Mesenchymal stem cell (in vitro differentiated cells and primary cell): ENCODE measurements at regions not wholly inside any gene's neighbourhood (a gene's known extent, or its start where the extent isn't known, plus 50 kb on each side); places are given as distances from the start of the nearest gene placed in this dataset.

Source experiments
- DNase-seq: peaks from one replicate; pipeline ENCODE4 v3.0.0-alpha.2; 2013
- H2AFZ ChIP-seq: one replicate; pipeline ENCODE4 v1.6.1; 2013; ENCODE audit warnings: low read depth, mild to moderate bottlenecking, control low read depth, inconsistent platforms, low read length, moderate library complexity
- H2AK5ac ChIP-seq: 2 replicates; pipeline ENCODE4 v1.6.1; 2013; ENCODE audit warnings: low read length, moderate library complexity, mild to moderate bottlenecking, inconsistent platforms; ENCODE audit not compliant: severe bottlenecking
- H2BK120ac ChIP-seq: one replicate; pipeline ENCODE4 v1.6.1; 2013; ENCODE audit warnings: low read depth, mild to moderate bottlenecking, inconsistent platforms, low read length, moderate library complexity
- H2BK12ac ChIP-seq, 2 experiments: one replicate each; pipeline ENCODE4 v1.6.1; 2013; ENCODE audit warnings: inconsistent platforms in 2 of 2, low read length in 2 of 2, mild to moderate bottlenecking in 2 of 2, moderate library complexity in 2 of 2, control low read depth in 1 of 2
- H2BK15ac ChIP-seq: one replicate; pipeline ENCODE4 v1.6.1; 2013; ENCODE audit warnings: mild to moderate bottlenecking, low read depth, inconsistent platforms; ENCODE audit not compliant: poor library complexity, severe bottlenecking
- H2BK5ac ChIP-seq: 2 replicates; pipeline ENCODE4 v1.6.1; 2013; ENCODE audit warnings: low read depth, mild to moderate bottlenecking, low read length, control low read depth, inconsistent platforms; ENCODE audit not compliant: poor library complexity, severe bottlenecking
- H3K14ac ChIP-seq, 2 experiments: one replicate each; pipeline ENCODE4 v1.6.1; 2013; ENCODE audit warnings: inconsistent platforms in 2 of 2, low read length in 2 of 2, control low read depth in 1 of 2, mild to moderate bottlenecking in 1 of 2, moderate library complexity in 1 of 2
- H3K18ac ChIP-seq, 2 experiments: one replicate each; pipeline ENCODE4 v1.6.1; 2013; ENCODE audit warnings: inconsistent platforms in 2 of 2, low read length in 2 of 2, control low read depth in 1 of 2, low read depth in 1 of 2, mild to moderate bottlenecking in 1 of 2
- H3K23ac ChIP-seq, 2 experiments: one replicate each; pipeline ENCODE4 v1.6.1; 2013; ENCODE audit warnings: inconsistent platforms in 2 of 2, low read length in 2 of 2, mild to moderate bottlenecking in 2 of 2, moderate library complexity in 2 of 2, control low read depth in 1 of 2
- H3K27ac ChIP-seq: 2 replicates; pipeline ENCODE4 v1.5.1; 2013; ENCODE audit warnings: mild to moderate bottlenecking, moderate library complexity, low read length, control low read depth, inconsistent platforms; ENCODE audit not compliant: poor library complexity, severe bottlenecking
- H3K27me3 ChIP-seq, 2 experiments: 2 replicates each; pipeline versions ENCODE4 v1.6.1 to v1.7.0; 2013; ENCODE audit warnings: low read length in 2 of 2, mild to moderate bottlenecking in 2 of 2, moderate library complexity in 2 of 2, control low read depth in 1 of 2, inconsistent platforms in 1 of 2; ENCODE audit not compliant: control insufficient read depth in 1 of 2, insufficient read depth in 1 of 2
- H3K36me3 ChIP-seq, 2 experiments: 2 replicates each; pipeline versions ENCODE4 v1.6.1 to v1.7.0; 2013; ENCODE audit warnings: low read length in 2 of 2, control low read depth in 1 of 2, inconsistent platforms in 1 of 2, low read depth in 1 of 2, mild to moderate bottlenecking in 1 of 2; ENCODE audit not compliant: insufficient read depth in 2 of 2, control insufficient read depth in 1 of 2
- H3K4ac ChIP-seq, 2 experiments: one replicate each; pipeline ENCODE4 v1.6.1; 2013; ENCODE audit warnings: inconsistent platforms in 2 of 2, low read length in 2 of 2, mild to moderate bottlenecking in 2 of 2, moderate library complexity in 2 of 2, control low read depth in 1 of 2, low read depth in 1 of 2
- H3K4me1 ChIP-seq: 2 replicates; pipeline ENCODE4 v1.6.1; 2013; ENCODE audit warnings: low read depth, low read length, control low read depth; ENCODE audit not compliant: control insufficient read depth, insufficient read depth
- H3K4me2 ChIP-seq: 2 replicates; pipeline ENCODE4 v1.6.1; 2013; ENCODE audit warnings: low read length, mild to moderate bottlenecking, inconsistent platforms; ENCODE audit not compliant: poor library complexity, severe bottlenecking
- H3K4me3 ChIP-seq, 2 experiments: 2 replicates each; pipeline versions ENCODE4 v1.5.1 to v1.7.0; 2013; ENCODE audit warnings: low read length in 2 of 2, mild to moderate bottlenecking in 2 of 2, control low read depth in 1 of 2, low read depth in 1 of 2; ENCODE audit not compliant: insufficient read depth in 1 of 2
- H3K79me1 ChIP-seq: replicated peaks from 2 replicates; pipeline ENCODE4 v1.6.1; 2013; ENCODE audit warnings: mild to moderate bottlenecking, control low read depth, low read length, inconsistent platforms; ENCODE audit not compliant: poor library complexity, severe bottlenecking
- H3K9ac ChIP-seq: 2 replicates; pipeline ENCODE4 v1.7.0; 2013; ENCODE audit warnings: mild to moderate bottlenecking, low read length, moderate library complexity
- H3K9me3 ChIP-seq: 2 replicates; pipeline ENCODE4 v1.7.0; 2013; ENCODE audit warnings: mild to moderate bottlenecking, low read length; ENCODE audit not compliant: control insufficient read depth
- H4K8ac ChIP-seq: one replicate; pipeline ENCODE4 v1.6.1; 2013; ENCODE audit warnings: inconsistent platforms, mild to moderate bottlenecking, low read length, moderate library complexity
- H4K91ac ChIP-seq: one replicate; pipeline ENCODE4 v1.6.1; 2013; ENCODE audit warnings: mild to moderate bottlenecking, low read length, inconsistent platforms
- WGBS: methylation state at CpG from one replicate; pipeline ENCODE4 v1.1.7; 2013; ENCODE audit warnings: mixed read lengths; 5-methylcytosine and 5-hydroxymethylcytosine counted together

- no peak overlapping the region for H2BK15ac ChIP-seq
- DNase-seq = no peak
- no peak overlapping the region for H2BK120ac ChIP-seq
- H3K9me3 ChIP-seq = no peaks in the 10 kb centered on the region
- peak overlapping the region in 1 of 2 experiments; percentile 11 for H3K14ac ChIP-seq
- H3K27me3 ChIP-seq = no peaks in the 10 kb centered on the region
- H2AK5ac ChIP-seq = no peak overlapping the region
- H3K23ac ChIP-seq = no peak overlapping the region
- H3K4me3 ChIP-seq = no peak overlapping the region
- WGBS = no CpG with 5 or more reads among the region's 2 CpGs
- H3K18ac ChIP-seq = peak overlapping the region in 1 of 2 experiments; percentile 16
- H2BK5ac ChIP-seq = no peak overlapping the region
- H4K91ac ChIP-seq = no peak overlapping the region
- peak overlapping the region; percentile 27 for H4K8ac ChIP-seq
- no peaks in the 10 kb centered on the region for H3K36me3 ChIP-seq
- H3K79me1 ChIP-seq = no peaks in the 10 kb centered on the region
- H3K4ac ChIP-seq = no peak overlapping the region
- H2AFZ ChIP-seq = no peak overlapping the region
- no peaks in the 10 kb centered on the region for H3K4me1 ChIP-seq
- no peak overlapping the region for H3K4me2 ChIP-seq
- peak overlapping the region; percentile 9 to 15 for H2BK12ac ChIP-seq
- no peak overlapping the region for H3K9ac ChIP-seq
- no peak overlapping the region for H3K27ac ChIP-seq
Measured at GRCh38 chr7:80348223-80348622, 163.6 kb downstream of the GNAT3 start.

DNA sequence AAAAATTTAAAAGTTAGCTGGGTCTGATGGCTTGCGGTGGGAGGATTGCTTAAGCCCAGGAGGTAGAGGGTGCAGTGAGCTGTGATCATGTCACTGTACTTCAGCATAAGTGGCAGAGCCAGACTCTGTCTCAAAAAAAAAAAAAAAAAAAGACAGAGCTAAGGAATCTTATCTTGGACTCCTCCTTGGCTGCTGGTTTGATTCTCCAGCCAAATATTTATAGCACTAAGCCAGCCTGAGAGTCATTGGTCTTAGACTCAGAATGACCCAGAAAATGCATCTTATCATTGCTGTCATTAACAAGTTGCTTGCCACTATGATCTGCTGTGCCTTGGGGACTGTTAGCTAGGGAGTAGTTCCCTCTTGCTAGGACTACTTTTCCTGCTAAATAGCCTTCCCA is 164.7 kb downstream of the GNAT3 start:
- WGBS = 100% methylated on average over 1 of the region's 1 CpG
- H3K4me3 ChIP-seq = no peak overlapping the region
- H2BK12ac ChIP-seq = peak overlapping the region in 1 of 2 experiments; percentile 87
- H3K36me3 ChIP-seq = no peaks in the 10 kb centered on the region
- H2AK5ac ChIP-seq = no peak overlapping the region
- no peak overlapping the region for H3K27ac ChIP-seq
- H3K4ac ChIP-seq = peak overlapping the region in 1 of 2 experiments; percentile 26
- H3K4me2 ChIP-seq = no peak overlapping the region
- H3K4me1 ChIP-seq = no peaks in the 10 kb centered on the region
- H4K91ac ChIP-seq = no peak overlapping the region
- peak; percentile 33 for DNase-seq
- no peak overlapping the region for H2AFZ ChIP-seq
- H2BK5ac ChIP-seq = no peak overlapping the region
- no peak overlapping the region for H3K18ac ChIP-seq
- H3K9me3 ChIP-seq = no peaks in the 10 kb centered on the region
- H3K79me1 ChIP-seq = no peaks in the 10 kb centered on the region
- no peak overlapping the region for H3K14ac ChIP-seq
- no peak overlapping the region for H3K23ac ChIP-seq
- H4K8ac ChIP-seq = peak overlapping the region; percentile 47
- H2BK120ac ChIP-seq = no peak overlapping the region
- no peak overlapping the region for H2BK15ac ChIP-seq
- no peak overlapping the region for H3K9ac ChIP-seq
- no peaks in the 10 kb centered on the region for H3K27me3 ChIP-seq

GRCh38 chr7:80346704-80347103 is 165.2 kb downstream of the GNAT3 start:
- 82% methylated on average over 3 of the region's 3 CpGs for WGBS
- peak overlapping the region; percentile 47 for H4K8ac ChIP-seq
- H3K27me3 ChIP-seq = no peaks in the 10 kb centered on the region
- no peaks in the 10 kb centered on the region for H3K79me1 ChIP-seq
- no peak overlapping the region for H3K23ac ChIP-seq
- H2BK12ac ChIP-seq = no peak overlapping the region
- H2AK5ac ChIP-seq = no peak overlapping the region
- H3K36me3 ChIP-seq = no peaks in the 10 kb centered on the region
- H3K18ac ChIP-seq = no peak overlapping the region
- peak; percentile 40 for DNase-seq
- no peak overlapping the region for H2BK120ac ChIP-seq
- H3K14ac ChIP-seq = no peak overlapping the region
- no peak overlapping the region for H3K4ac ChIP-seq
- H3K4me2 ChIP-seq = no peak overlapping the region
- H3K9ac ChIP-seq = no peak overlapping the region
- H3K4me3 ChIP-seq = no peak overlapping the region
- no peak overlapping the region for H2BK15ac ChIP-seq
- H2BK5ac ChIP-seq = no peak overlapping the region
- no peaks in the 10 kb centered on the region for H3K9me3 ChIP-seq
- H4K91ac ChIP-seq = no peak overlapping the region
- no peak overlapping the region for H2AFZ ChIP-seq
- no peak overlapping the region for H3K27ac ChIP-seq
- H3K4me1 ChIP-seq = no peaks in the 10 kb centered on the region

- no peak overlapping the region for H3K14ac ChIP-seq
- 5% methylated on average over 3 of the region's 7 CpGs for WGBS
- no peak overlapping the region for H3K9ac ChIP-seq
- no peak overlapping the region for H3K23ac ChIP-seq
- H3K18ac ChIP-seq = peak overlapping the region; percentile 57 to 93
- H4K8ac ChIP-seq = no peak overlapping the region
- DNase-seq = peak; percentile 97
- H2AK5ac ChIP-seq = no peak overlapping the region
- H3K4me3 ChIP-seq = no peak overlapping the region
- H2BK15ac ChIP-seq = no peak overlapping the region
- H3K9me3 ChIP-seq = no peaks in the 10 kb centered on the region
- H3K4me2 ChIP-seq = no peak overlapping the region
- H3K36me3 ChIP-seq = no peaks in the 10 kb centered on the region
- H3K4ac ChIP-seq = peak overlapping the region; percentile 19 to 79
- no peak overlapping the region for H3K27ac ChIP-seq
- H2AFZ ChIP-seq = no peak overlapping the region
- no peak overlapping the region for H2BK5ac ChIP-seq
- no peaks in the 10 kb centered on the region for H3K27me3 ChIP-seq
- peak overlapping the region in 1 of 2 experiments; percentile 60 for H2BK12ac ChIP-seq
- H4K91ac ChIP-seq = peak overlapping the region; percentile 5
- H2BK120ac ChIP-seq = no peak overlapping the region
- H3K4me1 ChIP-seq = no peaks in the 10 kb centered on the region
- H3K79me1 ChIP-seq = no peaks in the 10 kb centered on the region
Measured at GRCh38 chr7:80335511-80336231, 176.2 kb downstream of the GNAT3 start.
